ENCODE measurements at regions not wholly inside any gene's neighbourhood (a gene's known extent, or its start where the extent isn't known, plus 50 kb on each side); places are given as distances from the start of the nearest gene placed in this dataset.

GRCh38 chr5:21661184-21661583 is 1192.0 kb downstream of the CDH12 start:
- TF ChIP-seq CTCF (IDR thresholded peaks at IDR 0.05), result no peak

GRCh38 chr5:21654556-21654955 is 1198.6 kb downstream of the CDH12 start:
- TF ChIP-seq CTCF (IDR thresholded peaks at IDR 0.05), result no peak

- no peak for TF ChIP-seq CTCF (IDR thresholded peaks at IDR 0.05)
These were observed 1203.2 kb downstream of the CDH12 start for GRCh38 chr5:21649969-21650368.

- no peak for TF ChIP-seq CTCF (IDR thresholded peaks at IDR 0.05)
These were observed 1206.7 kb downstream of the CDH12 start for GRCh38 chr5:21646469-21646868.

- no peak for TF ChIP-seq CTCF (IDR thresholded peaks at IDR 0.05)
These were observed 1209.1 kb downstream of the CDH12 start for GRCh38 chr5:21644032-21644431.

GRCh38 chr5:21642312-21642711 is 1210.8 kb downstream of the CDH12 start:
- TF ChIP-seq CTCF (IDR thresholded peaks at IDR 0.05), result no peak

GRCh38 chr5:21623831-21624230 is 1229.3 kb downstream of the CDH12 start:
- no peak for TF ChIP-seq CTCF (IDR thresholded peaks at IDR 0.05)

- TF ChIP-seq CTCF (IDR thresholded peaks at IDR 0.05), result no peak
These were observed 1237.9 kb downstream of the CDH12 start for GRCh38 chr5:21615195-21615765.

All from LNCAP (cell line).